Neuronal stem cell (in vitro differentiated cells): ENCODE measurements at regions not wholly inside any gene's neighbourhood (a gene's known extent, or its start where the extent isn't known, plus 50 kb on each side); places are given as distances from the start of the nearest gene placed in this dataset.

ENCODE experiments used
- DNase-seq: peaks from one replicate; pipeline ENCODE4 v3.0.0-alpha.2; 2013; ENCODE audit warnings: low spot score
- H2AFZ ChIP-seq: one replicate; pipeline ENCODE4 v1.6.1; 2013; ENCODE audit warnings: mild to moderate bottlenecking, low read length, inconsistent platforms
- H2AK5ac ChIP-seq: 2 replicates; pipeline ENCODE4 v1.6.1; 2013; ENCODE audit warnings: low read depth, mild to moderate bottlenecking, inconsistent platforms, low read length, moderate library complexity, mixed read lengths
- H2BK120ac ChIP-seq: 2 replicates; pipeline ENCODE4 v1.6.1; 2013; ENCODE audit warnings: low read depth, mild to moderate bottlenecking, inconsistent platforms, low read length, moderate library complexity, mixed read lengths
- H2BK12ac ChIP-seq: one replicate; pipeline ENCODE4 v1.6.1; 2013; ENCODE audit warnings: low read length, inconsistent platforms
- H2BK15ac ChIP-seq: 2 replicates; pipeline ENCODE4 v1.6.1; 2013; ENCODE audit warnings: mild to moderate bottlenecking, low read length, inconsistent platforms, mixed read lengths
- H2BK5ac ChIP-seq: one replicate; pipeline ENCODE4 v1.6.1; 2013; ENCODE audit warnings: inconsistent platforms, mild to moderate bottlenecking, low read length, moderate library complexity
- H3K14ac ChIP-seq: one replicate; pipeline ENCODE4 v1.6.1; 2013; ENCODE audit warnings: low read length, inconsistent platforms
- H3K18ac ChIP-seq: 2 replicates; pipeline ENCODE4 v1.6.1; 2013; ENCODE audit warnings: low read length, inconsistent platforms
- H3K23ac ChIP-seq: 2 replicates; pipeline ENCODE4 v1.6.1; 2013; ENCODE audit warnings: low read depth, mild to moderate bottlenecking, mixed read lengths, low read length, inconsistent platforms; ENCODE audit not compliant: poor library complexity
- H3K27ac ChIP-seq: replicated peaks from 3 replicates; pipeline ENCODE4 v1.5.1; 2013; ENCODE audit warnings: low read length, inconsistent platforms
- H3K27me3 ChIP-seq, 3 experiments: 2 replicates each; pipeline ENCODE4 v1.6.1; 2013; ENCODE audit warnings: low read length in 3 of 3, mild to moderate bottlenecking in 2 of 3, inconsistent platforms in 1 of 3, low read depth in 1 of 3, mixed read lengths in 1 of 3, moderate library complexity in 1 of 3; ENCODE audit not compliant: control insufficient read depth in 3 of 3, insufficient read depth in 3 of 3
- H3K36me3 ChIP-seq, 2 donors: replicated peaks in 1 of 2; 2 replicates each; pipeline ENCODE4 v1.6.1; 2013; ENCODE audit warnings: low read length in 2 of 2; ENCODE audit not compliant: control insufficient read depth in 2 of 2, insufficient read depth in 2 of 2
- H3K4ac ChIP-seq: 2 replicates; pipeline ENCODE4 v1.6.1; 2013; ENCODE audit warnings: inconsistent platforms, mild to moderate bottlenecking, low read length, moderate library complexity
- H3K4me1 ChIP-seq, 2 donors: 1 replicate in 1 of 2; 2 replicates in 1 of 2; pipeline ENCODE4 v1.6.1; 2013; ENCODE audit warnings: low read length in 2 of 2, low read depth in 1 of 2; ENCODE audit not compliant: control insufficient read depth in 2 of 2, insufficient read depth in 1 of 2
- H3K4me2 ChIP-seq: one replicate; pipeline ENCODE4 v1.6.1; 2013; ENCODE audit warnings: mild to moderate bottlenecking, low read length, inconsistent platforms; ENCODE audit not compliant: insufficient read depth, poor library complexity, severe bottlenecking
- H3K4me3 ChIP-seq, 2 donors: 2 replicates each; pipeline ENCODE4 v1.5.1; 2013; ENCODE audit warnings: low read length in 2 of 2, mild to moderate bottlenecking in 2 of 2, inconsistent platforms in 1 of 2, moderate library complexity in 1 of 2
- H3K79me1 ChIP-seq: one replicate; pipeline ENCODE4 v1.6.1; 2013; ENCODE audit warnings: low read depth, mild to moderate bottlenecking, inconsistent platforms, low read length, moderate library complexity
- H3K9ac ChIP-seq: one replicate; pipeline ENCODE4 v1.6.1; 2013; ENCODE audit warnings: mild to moderate bottlenecking, low read depth, low read length, inconsistent platforms; ENCODE audit not compliant: poor library complexity
- H3K9me3 ChIP-seq, 2 donors: replicated peaks in 1 of 2; 2 replicates each; pipeline versions ENCODE3 to v1.6.1; 2013; ENCODE audit warnings: low read length in 2 of 2, mild to moderate bottlenecking in 2 of 2, inconsistent platforms in 1 of 2, low read depth in 1 of 2, mixed read lengths in 1 of 2, moderate library complexity in 1 of 2; ENCODE audit not compliant: control insufficient read depth in 2 of 2, insufficient read depth in 1 of 2
- H4K8ac ChIP-seq: one replicate; pipeline ENCODE4 v1.6.1; 2013; ENCODE audit warnings: low read depth, mild to moderate bottlenecking, inconsistent platforms, low read length, moderate library complexity
- H4K91ac ChIP-seq: one replicate; pipeline ENCODE4 v1.6.1; 2013; ENCODE audit warnings: low read length, low read depth, mild to moderate bottlenecking, inconsistent platforms; ENCODE audit not compliant: poor library complexity
- WGBS, 2 donors: extraction: QIAGEN DNeasy Blood & Tissue Kit; methylation state at CpG; one replicate each; pipeline ENCODE4 v1.1.7; 2013; ENCODE audit warnings: missing lambda C conversion rate in 2 of 2, mixed read lengths in 1 of 2; ENCODE audit not compliant: insufficient read length in 2 of 2, insufficient replicate concordance in 1 of 2; ENCODE audit errors: extremely low coverage in 2 of 2; 5-methylcytosine and 5-hydroxymethylcytosine counted together

- Histone ChIP-seq H2BK120ac (no peak overlapping the region), H3K27ac (no peak overlapping the region), H2BK12ac (no peak overlapping the region), H3K79me1 (no peaks in the 10 kb centered on the region), H4K8ac (no peak overlapping the region), H3K23ac (no peak overlapping the region), H2AFZ (no peak overlapping the region), H2AK5ac (no peak overlapping the region), H2BK5ac (no peak overlapping the region), H3K14ac (no peak overlapping the region), H3K4ac (no peak overlapping the region), H2BK15ac (no peak overlapping the region), H3K9me3 (no peaks in the 10 kb centered on the region), H3K27me3 (no peaks in the 10 kb centered on the region), H3K36me3 (no peaks in the 10 kb centered on the region), H4K91ac (no peak overlapping the region), H3K18ac (no peak overlapping the region), H3K4me3 (no peak overlapping the region), H3K4me1 (peaks cover 0 to 4% of the 10 kb centered on the region in 2 donors), H3K4me2 (no peak overlapping the region), H3K9ac (no peak overlapping the region)
- WGBS, 2 donors = no CpG with 5 or more reads among the region's 3 CpGs
- DNase-seq = no peak
Observed at GRCh38 chr14:100979780-100980179, 76.3 kb upstream of the RTL1 start.

DNA sequence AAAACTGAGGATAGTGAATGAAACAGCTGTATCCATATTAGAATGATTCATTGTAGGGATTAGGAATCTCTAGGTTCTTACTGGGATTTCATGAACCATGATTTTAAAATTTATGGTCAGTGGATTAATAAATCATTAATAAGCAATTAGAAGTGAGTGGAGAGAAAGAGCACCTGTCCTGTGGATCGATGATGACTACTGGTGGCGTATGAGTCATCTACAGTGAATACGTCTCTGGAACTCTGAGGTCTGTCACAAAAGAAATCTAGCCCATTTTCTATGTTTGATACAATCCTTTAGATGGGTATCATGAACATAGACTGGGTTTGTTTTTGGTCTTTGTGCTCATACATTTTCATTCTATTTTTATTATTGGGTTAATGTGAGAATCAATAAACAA lies 77.3 kb upstream of the RTL1 start:
- Histone ChIP-seq H3K4me3 (no peak overlapping the region), H3K18ac (no peak overlapping the region), H2BK15ac (no peak overlapping the region), H3K23ac (no peak overlapping the region), H2AFZ (no peak overlapping the region), H4K8ac (no peak overlapping the region), H3K4ac (no peak overlapping the region), H3K9ac (no peak overlapping the region), H3K4me2 (no peak overlapping the region), H3K14ac (no peak overlapping the region), H3K36me3 (no peaks in the 10 kb centered on the region), H3K27ac (no peak overlapping the region), H3K27me3 (no peaks in the 10 kb centered on the region), H2BK12ac (no peak overlapping the region), H2AK5ac (no peak overlapping the region), H3K79me1 (no peaks in the 10 kb centered on the region), H3K9me3 (no peaks in the 10 kb centered on the region), H2BK120ac (no peak overlapping the region), H2BK5ac (no peak overlapping the region), H4K91ac (no peak overlapping the region), H3K4me1 (peaks cover 0 to 4% of the 10 kb centered on the region in 2 donors)
- no CpG with 5 or more reads among the region's 3 CpGs for WGBS, 2 donors
- no peak for DNase-seq

DNA sequence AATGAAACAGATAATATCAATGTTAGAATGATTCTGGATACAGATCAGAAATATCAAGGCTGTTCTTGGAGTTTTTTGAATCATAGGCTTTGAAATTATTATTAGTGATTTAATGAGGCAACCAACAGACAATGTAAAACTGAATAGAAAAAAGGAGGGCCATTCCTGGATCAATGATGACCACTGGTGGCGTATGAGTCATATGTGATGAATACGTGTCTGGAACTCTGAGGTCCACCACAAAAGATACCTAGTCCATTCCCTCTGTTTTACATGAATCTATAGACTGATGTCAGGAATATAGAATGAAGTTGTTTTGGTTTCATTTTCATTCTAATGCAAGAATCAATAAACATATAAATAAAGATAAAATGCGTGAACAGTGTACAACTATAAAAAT lies 78.3 kb upstream of the RTL1 start:
- Histone ChIP-seq H3K36me3 (no peaks in the 10 kb centered on the region), H2BK15ac (no peak overlapping the region), H3K4me1 (peaks cover 0 to 4% of the 10 kb centered on the region in 2 donors), H3K4me3 (no peak overlapping the region), H4K8ac (no peak overlapping the region), H3K14ac (no peak overlapping the region), H3K4me2 (no peak overlapping the region), H3K79me1 (no peaks in the 10 kb centered on the region), H4K91ac (no peak overlapping the region), H2BK12ac (no peak overlapping the region), H2AFZ (no peak overlapping the region), H2BK5ac (no peak overlapping the region), H3K4ac (no peak overlapping the region), H3K27me3 (no peaks in the 10 kb centered on the region), H2AK5ac (no peak overlapping the region), H3K18ac (no peak overlapping the region), H3K23ac (no peak overlapping the region), H3K9me3 (no peaks in the 10 kb centered on the region), H3K27ac (no peak overlapping the region), H2BK120ac (no peak overlapping the region), H3K9ac (no peak overlapping the region)
- WGBS, 2 donors = no CpG with 5 or more reads among the region's 3 CpGs
- no peak for DNase-seq

- H3K14ac ChIP-seq = no peak overlapping the region
- H3K9ac ChIP-seq = no peak overlapping the region
- H3K18ac ChIP-seq = no peak overlapping the region
- H2BK120ac ChIP-seq = no peak overlapping the region
- H3K36me3 ChIP-seq = peaks cover 0 to under 1% of the 10 kb centered on the region in 2 donors
- no peak overlapping the region for H2AK5ac ChIP-seq
- H3K27ac ChIP-seq = no peak overlapping the region
- H4K8ac ChIP-seq = no peak overlapping the region
- no peak overlapping the region for H2BK5ac ChIP-seq
- H3K79me1 ChIP-seq = no peaks in the 10 kb centered on the region
- no peak overlapping the region for H2BK15ac ChIP-seq
- no peak overlapping the region for H4K91ac ChIP-seq
- H3K4me3 ChIP-seq = no peak overlapping the region
- WGBS, 2 donors = no CpG with 5 or more reads among the region's 4 CpGs
- no peak overlapping the region for H3K4ac ChIP-seq
- H3K27me3 ChIP-seq = no peaks in the 10 kb centered on the region
- peak overlapping the region; percentile 3 for H2AFZ ChIP-seq
- H2BK12ac ChIP-seq = no peak overlapping the region
- no peak for DNase-seq
- H3K4me1 ChIP-seq = peaks cover 0 to 4% of the 10 kb centered on the region in 2 donors
- H3K9me3 ChIP-seq = no peaks in the 10 kb centered on the region
- no peak overlapping the region for H3K4me2 ChIP-seq
- H3K23ac ChIP-seq = no peak overlapping the region
Observed at GRCh38 chr14:100982353-100982752, 78.8 kb upstream of the RTL1 start.
